ENCODE measurements at regions not wholly inside any gene's neighbourhood (a gene's known extent, or its start where the extent isn't known, plus 50 kb on each side); places are given as distances from the start of the nearest gene placed in this dataset.

GRCh38 chrX:65034292-65034667, 58.0 kb upstream of the ZC4H2 start:
- DNase-seq (ENCODE audit: low spot score), result no peak
